HepG2 (cell line): ENCODE measurements at regions not wholly inside any gene's neighbourhood (a gene's known extent, or its start where the extent isn't known, plus 50 kb on each side); places are given as distances from the start of the nearest gene placed in this dataset.

Source experiments
- ATF4 ChIP-seq, 2 experiments: fragments of 450-650 bp in 1 of 2; sonication (generic) in 1 of 2; formaldehyde crosslinking; IDR thresholded peaks; 2 replicates each; pipeline versions ENCODE4 v1.5.0 to v1.8.0; 2020 to 2022; ENCODE audit warnings: mild to moderate bottlenecking in 1 of 2, missing genetic modification reagents in 1 of 2
- FOXA3 ChIP-seq: IDR thresholded peaks from 2 replicates; pipeline ENCODE4 v1.6.1; 2016; ENCODE audit warnings: missing genetic modification reagents, missing compliant biosample characterization
- KDM6A ChIP-seq: IDR thresholded peaks from 2 replicates; pipeline ENCODE4 v1.6.1; 2016; ENCODE audit warnings: low read depth
- MZF1 ChIP-seq: sonication (generic); formaldehyde crosslinking; IDR thresholded peaks from 2 replicates; pipeline ENCODE4 v1.8.1; 2023; ENCODE audit warnings: mild to moderate bottlenecking, missing genetic modification reagents, borderline replicate concordance
- SPEN ChIP-seq: sonication (generic); formaldehyde crosslinking; IDR thresholded peaks from 2 replicates; pipeline ENCODE4 v1.5.1; 2020; ENCODE audit warnings: low read depth, mild to moderate bottlenecking, missing genetic modification reagents
- STAT6 ChIP-seq: sonication (generic); formaldehyde crosslinking; IDR thresholded peaks from 2 replicates; pipeline ENCODE4 v1.4.0; 2020; ENCODE audit warnings: missing genetic modification reagents, mild to moderate bottlenecking, borderline replicate concordance
- TP53 ChIP-seq: sonication (generic); formaldehyde crosslinking; conservative IDR thresholded peaks from 2 replicates; pipeline ENCODE4 v1.4.0; 2020; ENCODE audit warnings: missing genetic modification reagents
- ZBTB42 ChIP-seq: sonication (generic); formaldehyde crosslinking; IDR thresholded peaks from 2 replicates; pipeline ENCODE4 v1.5.0; 2020; ENCODE audit warnings: mild to moderate bottlenecking, missing genetic modification reagents
- ZBTB8A ChIP-seq: sonication (generic); formaldehyde crosslinking; IDR thresholded peaks from 2 replicates; pipeline ENCODE4 v1.4.0; 2020; ENCODE audit warnings: mild to moderate bottlenecking, low read depth, missing genetic modification reagents, borderline replicate concordance
- ZEB1 ChIP-seq: IDR thresholded peaks from 2 replicates; pipeline ENCODE4 v1.6.1; 2012; ENCODE audit warnings: mild to moderate bottlenecking, low read depth, inconsistent platforms; ENCODE audit not compliant: insufficient replicate concordance
- ZNF160 ChIP-seq: sonication (generic); formaldehyde crosslinking; IDR thresholded peaks from 2 replicates; pipeline ENCODE4 v1.8.0; 2022; ENCODE audit warnings: mild to moderate bottlenecking, inconsistent platforms, missing genetic modification reagents
- ZNF207 ChIP-seq: fragments of 450-650 bp; IDR thresholded peaks from 2 replicates; pipeline ENCODE4 v1.6.1; 2016; ENCODE audit warnings: antibody characterized with exemption, borderline replicate concordance
- ZNF296 ChIP-seq: sonication (generic); formaldehyde crosslinking; conservative IDR thresholded peaks from 2 replicates; pipeline ENCODE4 v1.5.0; 2020; ENCODE audit warnings: mild to moderate bottlenecking, missing genetic modification reagents
- ZNF30 ChIP-seq: sonication (generic); formaldehyde crosslinking; IDR thresholded peaks from 2 replicates; pipeline ENCODE4 v1.5.0; 2020; ENCODE audit warnings: mild to moderate bottlenecking, missing genetic modification reagents
- ZNF597 ChIP-seq: sonication (generic); formaldehyde crosslinking; IDR thresholded peaks from 2 replicates; pipeline ENCODE4 v1.5.0; 2020; ENCODE audit warnings: missing genetic modification reagents
- ZNF672 ChIP-seq: sonication (generic); formaldehyde crosslinking; IDR thresholded peaks from 2 replicates; pipeline ENCODE4 v1.8.1; 2022; ENCODE audit warnings: missing genetic modification reagents
- ZNF782 ChIP-seq: sonication (generic); formaldehyde crosslinking; IDR thresholded peaks from 2 replicates; pipeline ENCODE4 v1.4.0; 2020; ENCODE audit warnings: missing genetic modification reagents, mild to moderate bottlenecking, borderline replicate concordance
- ZNF883 ChIP-seq: sonication (generic); formaldehyde crosslinking; IDR thresholded peaks from 2 replicates; pipeline ENCODE4 v1.5.1; 2020; ENCODE audit warnings: mild to moderate bottlenecking, missing genetic modification reagents; ENCODE audit errors: not compliant biosample characterization
- TF ChIP-seq, protein P1 (sequence below): IDR thresholded peaks from 2 replicates; pipeline ENCODE4 v1.6.1; 2012; ENCODE audit warnings: low read depth, low read length, improper control_type of control experiment
- TF ChIP-seq, protein P2 (sequence below): IDR thresholded peaks from 2 replicates; pipeline ENCODE4 v1.6.1; 2016; ENCODE audit warnings: missing compliant biosample characterization, missing genetic modification reagents, borderline replicate concordance

GRCh38 chr17:72580321-72581127 is 459.7 kb downstream of the SOX9 start (continued):
- TF ChIP-seq SPEN (peak; percentile 85; the same call in 1 of the 2 replicates), ZNF207 (no peak), KDM6A (peak; percentile 53; the same call in 1 of the 2 replicates), ZNF296 (CRISPR knock-in tag) (0 out of 2 replicates have a peak, but pooled peaks have one; percentile 50), ZBTB8A (CRISPR knock-in tag) (no peak), FOXA3 (peak; percentile 96), MZF1 (CRISPR knock-in tag) (peak; percentile 25; the same call in 1 of the 2 replicates), TP53 (CRISPR knock-in tag) (no peak; the same call in 1 of the 2 replicates), STAT6 (CRISPR knock-in tag) (no peak), ZNF883 (CRISPR knock-in tag) (peak; percentile 47), ZBTB42 (CRISPR knock-in tag) (no peak), ZNF672 (CRISPR knock-in tag) (no peak), ZNF160 (CRISPR knock-in tag) (peak; percentile 40), ZNF597 (CRISPR knock-in tag) (no peak), ZNF782 (CRISPR knock-in tag) (no peak), ATF4 (CRISPR knock-in tag; IDR thresholded peaks at IDR 0.05) (peak; percentile 34 to 68; a peak in 3 of 4 replicates), ZNF30 (CRISPR knock-in tag) (no peak), ZEB1 (peak; percentile 99)
- TF ChIP-seq, protein P1, sequence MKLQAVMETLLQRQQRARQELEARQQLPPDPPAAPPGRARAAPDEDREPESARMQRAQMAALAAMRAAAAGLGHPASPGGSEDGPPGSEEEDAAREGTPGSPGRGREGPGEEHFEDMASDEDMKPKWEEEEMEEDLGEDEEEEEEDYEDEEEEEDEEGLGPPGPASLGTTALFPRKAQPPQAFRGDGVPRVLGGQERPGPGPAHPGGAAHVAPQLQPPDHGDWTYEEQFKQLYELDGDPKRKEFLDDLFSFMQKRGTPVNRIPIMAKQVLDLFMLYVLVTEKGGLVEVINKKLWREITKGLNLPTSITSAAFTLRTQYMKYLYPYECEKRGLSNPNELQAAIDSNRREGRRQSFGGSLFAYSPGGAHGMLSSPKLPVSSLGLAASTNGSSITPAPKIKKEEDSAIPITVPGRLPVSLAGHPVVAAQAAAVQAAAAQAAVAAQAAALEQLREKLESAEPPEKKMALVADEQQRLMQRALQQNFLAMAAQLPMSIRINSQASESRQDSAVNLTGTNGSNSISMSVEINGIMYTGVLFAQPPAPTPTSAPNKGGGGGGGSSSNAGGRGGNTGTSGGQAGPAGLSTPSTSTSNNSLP, result peak; percentile 79
- TF ChIP-seq, protein P2, sequence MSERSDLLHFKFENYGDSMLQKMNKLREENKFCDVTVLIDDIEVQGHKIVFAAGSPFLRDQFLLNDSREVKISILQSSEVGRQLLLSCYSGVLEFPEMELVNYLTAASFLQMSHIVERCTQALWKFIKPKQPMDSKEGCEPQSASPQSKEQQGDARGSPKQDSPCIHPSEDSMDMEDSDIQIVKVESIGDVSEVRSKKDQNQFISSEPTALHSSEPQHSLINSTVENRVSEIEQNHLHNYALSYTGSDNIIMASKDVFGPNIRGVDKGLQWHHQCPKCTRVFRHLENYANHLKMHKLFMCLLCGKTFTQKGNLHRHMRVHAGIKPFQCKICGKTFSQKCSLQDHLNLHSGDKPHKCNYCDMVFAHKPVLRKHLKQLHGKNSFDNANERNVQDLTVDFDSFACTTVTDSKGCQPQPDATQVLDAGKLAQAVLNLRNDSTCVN (CRISPR knock-in tag), result peak; percentile 70; the same call in 1 of the 2 replicates
